ENCODE measurements at regions not wholly inside any gene's neighbourhood (a gene's known extent, or its start where the extent isn't known, plus 50 kb on each side); places are given as distances from the start of the nearest gene placed in this dataset.

GRCh38 chr15:29936353-29937049 is 114.2 kb upstream of the TJP1 start:
- TF ChIP-seq ZBTB8A (tag by site-specific recombination; IDR thresholded peaks at IDR 0.05) (no peak), ZNF513 (tag by site-specific recombination; IDR thresholded peaks at IDR 0.05) (no peak), TSHZ1 (tag by site-specific recombination; IDR thresholded peaks at IDR 0.05; ENCODE audit: borderline replicate concordance) (no peak), YY1 (tag by site-specific recombination; IDR thresholded peaks at IDR 0.05) (no peak), CTCF (tag by site-specific recombination; IDR thresholded peaks at IDR 0.05) (no peak), ZNF133 (tag by site-specific recombination; IDR thresholded peaks at IDR 0.05) (no peak), ZNF184 (tag by site-specific recombination; IDR thresholded peaks at IDR 0.05) (no peak), ZNF274 (IDR thresholded peaks at IDR 0.05; ENCODE audit: low read length) (no peak), ZNF274 (tag by site-specific recombination; IDR thresholded peaks at IDR 0.05; ENCODE audit: borderline replicate concordance) (no peak), ZNF449 (tag by site-specific recombination; IDR thresholded peaks at IDR 0.05) (no peak), ZFP41 (tag by site-specific recombination; IDR thresholded peaks at IDR 0.05; ENCODE audit: borderline replicate concordance) (no peak), ZNF37A (tag by site-specific recombination; IDR thresholded peaks at IDR 0.05) (no peak), ZNF248 (tag by site-specific recombination; IDR thresholded peaks at IDR 0.05) (no peak), ZNF777 (tag by site-specific recombination; IDR thresholded peaks at IDR 0.05; ENCODE audit: borderline replicate concordance) (no peak)

Data from HEK293 (cell line).